Thymus (tissue), 11 donors: ENCODE measurements at regions not wholly inside any gene's neighbourhood (a gene's known extent, or its start where the extent isn't known, plus 50 kb on each side); places are given as distances from the start of the nearest gene placed in this dataset.

Experiments used
- DNase-seq, 9 donors: peaks; one replicate each; pipeline ENCODE4 v3.0.0-alpha.2; 2013; ENCODE audit warnings: low spot score in 9 of 9, low read depth in 6 of 9, missing footprints in 1 of 9
- H3K27ac ChIP-seq, 2 donors: one replicate each; pipeline ENCODE4 v1.5.1; 2013; ENCODE audit warnings: control low read depth in 1 of 2, low read depth in 1 of 2, low read length in 1 of 2, mild to moderate bottlenecking in 1 of 2, moderate library complexity in 1 of 2
- H3K27me3 ChIP-seq, 2 donors: one replicate each; pipeline ENCODE4 v1.5.1; 2013; ENCODE audit warnings: low read length in 1 of 2; ENCODE audit not compliant: control insufficient read depth in 2 of 2, insufficient read depth in 1 of 2
- H3K36me3 ChIP-seq, 2 donors: one replicate each; pipeline ENCODE4 v1.5.1; 2013; ENCODE audit warnings: low read length in 1 of 2, mild to moderate bottlenecking in 1 of 2, moderate library complexity in 1 of 2; ENCODE audit not compliant: control insufficient read depth in 2 of 2, insufficient read depth in 2 of 2
- H3K4me1 ChIP-seq, 2 donors: one replicate each; pipeline ENCODE4 v1.5.1; 2013; ENCODE audit warnings: low read length in 2 of 2; ENCODE audit not compliant: control insufficient read depth in 2 of 2, insufficient read depth in 2 of 2
- H3K4me3 ChIP-seq, 2 donors: one replicate each; pipeline ENCODE4 v1.5.1; 2013; ENCODE audit warnings: low read length in 2 of 2, control low read depth in 1 of 2, mild to moderate bottlenecking in 1 of 2
- H3K9me3 ChIP-seq, 2 donors: one replicate each; pipeline ENCODE4 v1.5.1; 2013; ENCODE audit warnings: low read length in 1 of 2, mild to moderate bottlenecking in 1 of 2; ENCODE audit not compliant: control insufficient read depth in 2 of 2, insufficient read depth in 1 of 2
- WGBS: extraction: QIAGEN DNeasy Blood & Tissue Kit; methylation state at CpG from one replicate; pipeline ENCODE4 v1.1.7; 2013; 5-methylcytosine and 5-hydroxymethylcytosine counted together
- donor health status: healthy.

DNA sequence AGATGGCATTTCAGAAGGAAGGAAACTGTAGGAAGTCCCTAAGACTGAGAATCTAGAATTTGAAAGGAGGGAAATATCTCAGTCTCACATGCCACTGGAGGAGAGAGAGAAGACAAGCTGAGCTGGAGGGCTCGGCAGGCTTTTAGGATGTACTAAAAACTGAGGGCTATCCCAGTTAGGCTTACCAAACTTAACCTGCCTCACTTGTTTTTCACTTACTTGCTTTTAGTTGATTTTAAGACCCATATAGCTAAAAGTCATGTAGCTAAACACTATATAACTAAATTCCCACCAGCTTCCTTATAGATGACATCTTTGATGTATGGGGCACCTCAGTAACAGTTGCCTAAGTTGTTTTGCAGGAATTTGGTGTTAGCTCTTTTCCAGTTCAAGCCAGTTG, 288.0 kb downstream of the DOK5 start:
- no peaks in the 10 kb centered on the region for H3K36me3 ChIP-seq
- H3K9me3 ChIP-seq: no peaks in the 10 kb centered on the region
- H3K4me3 ChIP-seq: no peak overlapping the region
- no peak for DNase-seq
- no peaks in the 10 kb centered on the region for H3K27me3 ChIP-seq
- H3K27ac ChIP-seq: no peak overlapping the region
- WGBS: 93% methylated on average over 1 of the region's 1 CpG
- H3K4me1 ChIP-seq: no peaks in the 10 kb centered on the region

DNA sequence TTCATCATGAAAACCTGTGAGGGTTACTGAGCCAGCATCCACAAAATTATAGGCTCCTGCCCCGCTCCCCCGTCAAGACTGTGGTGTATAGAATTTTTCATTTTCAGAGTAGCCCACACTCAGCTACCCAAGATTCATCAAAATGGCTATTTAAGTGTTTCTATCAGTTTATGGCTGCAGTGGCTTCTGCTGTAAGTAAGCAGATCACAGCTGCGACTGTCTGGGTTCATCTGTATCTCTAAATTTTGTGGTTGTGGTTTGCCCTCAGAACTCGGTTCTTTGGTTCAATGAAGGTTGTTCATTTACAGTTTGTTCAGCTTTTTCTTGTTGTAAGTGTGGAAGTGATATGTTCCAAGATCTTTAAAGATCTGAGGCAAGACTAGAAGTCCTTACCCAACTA, 284.2 kb downstream of the DOK5 start:
- no peak for DNase-seq
- no peaks in the 10 kb centered on the region for H3K9me3 ChIP-seq
- H3K27me3 ChIP-seq: no peaks in the 10 kb centered on the region
- WGBS: 92% methylated on average over 4 of the region's 4 CpGs
- no peaks in the 10 kb centered on the region for H3K4me1 ChIP-seq
- H3K36me3 ChIP-seq: no peaks in the 10 kb centered on the region
- H3K4me3 ChIP-seq: no peak overlapping the region
- no peak overlapping the region for H3K27ac ChIP-seq

DNA sequence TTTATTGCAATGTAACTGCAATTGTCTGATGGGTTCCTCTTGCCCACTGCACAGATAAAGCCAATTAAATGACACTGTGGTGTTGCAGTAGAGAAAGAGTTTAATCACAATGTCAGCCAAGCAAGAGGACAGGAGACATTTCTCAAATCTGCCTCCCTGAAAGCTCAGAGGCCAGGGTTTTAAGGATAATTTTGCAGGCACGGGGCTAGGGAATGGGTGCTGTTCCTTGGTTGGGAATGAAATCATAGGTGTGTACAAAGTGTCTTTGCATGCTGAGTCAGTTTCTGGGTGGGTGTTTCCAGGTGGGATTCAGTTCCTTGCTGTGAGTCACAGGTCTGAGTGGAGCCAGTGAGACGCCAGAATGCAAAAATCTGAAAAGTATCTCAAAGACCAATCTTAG, 271.4 kb downstream of the DOK5 start:
- DNase-seq: no peak

DNA sequence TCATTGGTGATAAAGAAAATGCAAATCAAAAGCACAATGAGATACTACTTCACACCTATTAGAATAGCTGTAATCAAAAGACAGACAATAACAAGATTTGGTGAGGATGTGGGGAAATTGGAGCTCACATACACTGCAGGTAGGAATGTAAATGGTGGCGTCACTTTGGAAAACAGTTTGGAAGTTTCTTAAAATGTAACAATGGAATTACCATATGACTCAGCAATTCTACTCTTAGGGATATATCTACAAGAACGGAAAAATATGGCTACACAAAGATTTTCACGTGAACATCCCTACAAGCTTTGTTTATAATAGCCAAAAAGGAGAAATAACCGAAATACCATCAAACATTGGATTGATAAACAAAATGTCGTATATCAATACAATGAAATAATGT, 270.4 kb downstream of the DOK5 start:
- 91% methylated on average over 5 of the region's 5 CpGs for WGBS

More for the DNA sequence above, 271.4 kb downstream of the DOK5 start:
- 93% methylated on average over 2 of the region's 2 CpGs for WGBS
- Histone ChIP-seq H3K36me3 (no peaks in the 10 kb centered on the region), H3K27ac (no peak overlapping the region), H3K4me1 (no peaks in the 10 kb centered on the region), H3K4me3 (no peak overlapping the region), H3K27me3 (no peaks in the 10 kb centered on the region), H3K9me3 (no peaks in the 10 kb centered on the region)

DNA sequence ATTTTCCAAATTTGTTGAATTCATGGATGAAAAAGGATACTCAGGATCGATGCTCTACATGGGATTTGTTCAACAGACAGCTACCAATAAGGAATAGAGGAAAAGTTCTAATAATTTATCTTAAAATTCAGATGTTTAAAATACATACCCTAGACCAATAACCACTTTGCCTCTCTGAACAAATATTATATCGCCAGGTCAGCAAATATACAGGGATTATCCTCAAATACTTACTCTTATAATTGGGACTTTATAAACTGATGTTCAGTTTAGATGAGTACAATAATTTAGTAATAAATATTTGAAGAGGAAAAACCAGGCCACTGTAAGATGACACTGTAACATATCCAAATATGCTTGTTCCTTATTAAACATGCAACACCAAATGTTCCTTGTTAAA, 268.7 kb downstream of the DOK5 start:
- Histone ChIP-seq H3K9me3 (no peaks in the 10 kb centered on the region), H3K27ac (no peak overlapping the region), H3K4me1 (no peaks in the 10 kb centered on the region), H3K27me3 (no peaks in the 10 kb centered on the region), H3K4me3 (no peak overlapping the region), H3K36me3 (no peaks in the 10 kb centered on the region)
- 87% methylated on average over 2 of the region's 2 CpGs for WGBS
- no peak for DNase-seq

More for the DNA sequence above, 270.4 kb downstream of the DOK5 start:
- Histone ChIP-seq H3K27me3 (no peaks in the 10 kb centered on the region), H3K4me1 (no peaks in the 10 kb centered on the region), H3K9me3 (no peaks in the 10 kb centered on the region), H3K36me3 (no peaks in the 10 kb centered on the region), H3K27ac (no peak overlapping the region), H3K4me3 (no peak overlapping the region)
- DNase-seq: no peak

DNA sequence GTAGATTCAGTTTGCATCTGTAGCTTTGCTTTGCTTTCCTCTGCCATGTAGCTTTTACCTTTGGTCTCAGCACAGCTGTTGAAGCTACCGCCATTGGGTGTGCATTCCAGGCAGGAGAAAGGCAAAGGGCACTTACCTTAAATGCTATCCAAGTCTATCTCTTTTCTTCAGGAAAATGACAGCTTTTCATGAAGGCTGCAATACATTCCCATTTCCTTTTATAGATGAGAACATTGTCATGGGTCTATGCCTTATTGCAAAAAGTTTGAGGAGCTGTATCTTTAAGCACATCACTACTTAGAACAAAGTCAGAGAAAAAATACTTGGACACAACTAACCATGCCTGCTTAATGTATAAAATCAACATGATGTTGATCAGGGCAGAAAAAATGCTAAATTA, 266.8 kb downstream of the DOK5 start:
- no peaks in the 10 kb centered on the region for H3K36me3 ChIP-seq
- no peak overlapping the region for H3K4me3 ChIP-seq
- no peak overlapping the region for H3K27ac ChIP-seq
- no peak for DNase-seq
- no peaks in the 10 kb centered on the region for H3K9me3 ChIP-seq
- H3K27me3 ChIP-seq: no peaks in the 10 kb centered on the region
- H3K4me1 ChIP-seq: no peaks in the 10 kb centered on the region
- WGBS: 96% methylated on average over 1 of the region's 1 CpG

DNA sequence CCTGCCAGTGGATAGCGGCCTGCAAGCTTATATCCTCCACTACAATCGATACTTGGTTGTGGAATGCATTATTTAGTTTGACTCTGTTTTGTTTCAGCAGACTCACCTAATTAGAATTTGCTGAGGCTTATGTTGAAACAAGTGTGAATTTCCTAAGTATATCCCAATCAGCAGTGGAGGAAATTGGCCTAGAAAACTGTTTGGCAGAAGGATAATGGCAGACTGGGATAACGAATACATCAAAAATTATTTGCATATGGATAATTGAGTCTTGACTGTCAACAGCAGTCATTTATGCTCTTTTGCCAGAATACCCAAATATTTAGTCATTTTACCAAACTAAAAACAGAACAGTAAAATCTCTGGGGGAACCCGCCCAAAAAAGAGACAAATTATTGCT, 261.0 kb downstream of the DOK5 start:
- DNase-seq: no peak
- Histone ChIP-seq H3K36me3 (no peaks in the 10 kb centered on the region), H3K27me3 (no peaks in the 10 kb centered on the region), H3K4me3 (no peak overlapping the region), H3K27ac (no peak overlapping the region), H3K4me1 (no peaks in the 10 kb centered on the region), H3K9me3 (no peaks in the 10 kb centered on the region)
- WGBS: 96% methylated on average over 4 of the region's 4 CpGs

DNA sequence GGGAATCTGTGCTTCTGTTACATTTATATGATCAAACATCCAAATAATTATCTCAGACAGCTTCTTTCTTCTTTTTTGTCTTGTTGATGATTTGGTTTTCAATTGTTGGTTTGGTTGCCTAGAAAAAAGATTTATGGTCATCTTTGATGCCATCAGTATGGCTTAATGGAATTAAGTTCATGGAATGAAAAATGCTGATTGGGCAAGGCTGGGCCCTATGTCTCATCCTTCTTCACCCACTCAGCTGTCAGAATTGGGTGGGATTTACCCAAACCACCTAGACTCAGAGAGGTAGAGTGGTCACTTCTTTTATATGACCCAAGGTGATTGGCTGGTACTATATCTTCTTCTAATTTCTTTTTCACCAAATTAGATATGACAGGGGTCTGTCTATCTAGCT, 258.3 kb downstream of the DOK5 start:
- no peaks in the 10 kb centered on the region for H3K4me1 ChIP-seq
- DNase-seq: no peak
- no peaks in the 10 kb centered on the region for H3K9me3 ChIP-seq
- no peaks in the 10 kb centered on the region for H3K36me3 ChIP-seq
- H3K27ac ChIP-seq: no peak overlapping the region
- H3K4me3 ChIP-seq: no peak overlapping the region
- H3K27me3 ChIP-seq: no peaks in the 10 kb centered on the region

DNA sequence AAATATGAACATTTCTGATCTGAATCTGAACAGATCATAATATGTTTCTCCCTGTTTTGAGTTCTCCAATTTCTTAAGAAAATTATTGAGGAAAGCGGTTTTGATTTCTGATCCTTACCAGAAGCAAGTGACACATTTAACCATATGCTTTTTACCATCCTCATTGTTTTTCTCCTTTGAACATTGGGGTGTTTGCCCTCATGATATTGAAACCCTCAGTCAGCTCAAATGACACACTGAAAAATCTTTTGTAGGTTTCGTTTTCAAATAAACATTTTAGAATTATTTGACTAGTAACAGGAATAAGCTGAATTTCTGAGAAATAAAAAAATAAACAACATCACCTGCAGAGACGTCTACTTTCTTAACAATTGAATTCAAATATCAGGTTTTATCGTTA, 252.1 kb downstream of the DOK5 start:
- H3K4me1 ChIP-seq: no peaks in the 10 kb centered on the region
- H3K27ac ChIP-seq: no peak overlapping the region
- WGBS: 92% methylated on average over 4 of the region's 4 CpGs
- H3K4me3 ChIP-seq: no peak overlapping the region
- DNase-seq: no peak
- no peaks in the 10 kb centered on the region for H3K27me3 ChIP-seq
- no peaks in the 10 kb centered on the region for H3K36me3 ChIP-seq
- H3K9me3 ChIP-seq: no peaks in the 10 kb centered on the region

DNA sequence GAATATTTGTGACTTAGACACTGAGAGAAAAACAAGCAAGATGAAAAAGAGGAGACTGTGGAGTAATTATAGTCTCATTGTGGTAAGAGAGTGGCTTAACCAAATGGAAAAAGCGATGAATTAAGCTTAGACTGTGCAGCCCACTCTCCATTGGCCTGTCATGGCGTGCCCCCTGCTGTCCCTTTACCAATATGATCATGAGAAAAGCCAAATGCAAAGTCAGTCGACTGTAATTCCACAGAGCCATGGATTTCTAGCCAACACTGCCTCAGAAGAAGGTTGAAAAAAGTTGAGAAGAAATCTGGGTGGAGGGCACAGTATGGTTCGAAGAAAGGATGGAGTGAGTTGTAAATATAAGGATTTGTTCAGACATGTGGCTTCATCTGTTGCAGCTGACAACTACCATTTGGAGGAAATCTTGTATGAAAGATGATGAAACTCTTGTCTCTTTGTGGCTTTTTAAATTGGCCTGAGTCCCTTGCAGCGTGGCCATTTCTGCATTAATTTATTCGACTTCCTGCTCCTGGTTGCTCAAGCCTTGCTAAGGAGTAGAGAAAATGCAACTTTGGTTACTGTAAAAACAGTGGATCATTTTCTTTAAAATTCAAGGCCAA, 251.4 kb downstream of the DOK5 start:
- Histone ChIP-seq H3K9me3 (no peaks in the 10 kb centered on the region), H3K4me3 (no peak overlapping the region), H3K4me1 (no peaks in the 10 kb centered on the region), H3K36me3 (no peaks in the 10 kb centered on the region), H3K27ac (no peak overlapping the region), H3K27me3 (no peaks in the 10 kb centered on the region)
- DNase-seq: peak in 1 of 9 donors; percentile 16
- WGBS: 81% methylated on average over 6 of the region's 6 CpGs
